Putamen (tissue), 1 donor: ENCODE measurements at regions not wholly inside any gene's neighbourhood (a gene's known extent, or its start where the extent isn't known, plus 50 kb on each side); places are given as distances from the start of the nearest gene placed in this dataset.

ENCODE experiments used
- DNase-seq: peaks from one replicate; pipeline ENCODE4 v3.0.0-alpha.2; 2016; ENCODE audit warnings: low spot score

- DNase-seq, result no peak
Measured at GRCh38 chr17:13085578-13085977, 67.8 kb upstream of the ELAC2 start.

GRCh38 chr17:13084420-13084819, 66.6 kb upstream of the ELAC2 start:
- DNase-seq, result no peak

GRCh38 chr17:13078591-13079385, 61.0 kb upstream of the ELAC2 start:
- no peak for DNase-seq

GRCh38 chr17:13076905-13077304, 59.1 kb upstream of the ELAC2 start:
- DNase-seq, result no peak

GRCh38 chr17:13074026-13074425, 56.2 kb upstream of the ELAC2 start:
- no peak for DNase-seq

GRCh38 chr17:13073018-13073417, 55.2 kb upstream of the ELAC2 start:
- DNase-seq, result no peak

GRCh38 chr17:13070732-13071131, 52.9 kb upstream of the ELAC2 start:
- DNase-seq, result no peak

- DNase-seq, result no peak
Measured at GRCh38 chr17:13067629-13068303, 49.9 kb upstream of the ELAC2 start.
